ENCODE measurements at regions not wholly inside any gene's neighbourhood (a gene's known extent, or its start where the extent isn't known, plus 50 kb on each side); places are given as distances from the start of the nearest gene placed in this dataset.
"Not testable (repeated sequence)": the region's sequence is repeated elsewhere in the genome, so short reads cannot be mapped to it uniquely, and the experiment has no call there.

DNA sequence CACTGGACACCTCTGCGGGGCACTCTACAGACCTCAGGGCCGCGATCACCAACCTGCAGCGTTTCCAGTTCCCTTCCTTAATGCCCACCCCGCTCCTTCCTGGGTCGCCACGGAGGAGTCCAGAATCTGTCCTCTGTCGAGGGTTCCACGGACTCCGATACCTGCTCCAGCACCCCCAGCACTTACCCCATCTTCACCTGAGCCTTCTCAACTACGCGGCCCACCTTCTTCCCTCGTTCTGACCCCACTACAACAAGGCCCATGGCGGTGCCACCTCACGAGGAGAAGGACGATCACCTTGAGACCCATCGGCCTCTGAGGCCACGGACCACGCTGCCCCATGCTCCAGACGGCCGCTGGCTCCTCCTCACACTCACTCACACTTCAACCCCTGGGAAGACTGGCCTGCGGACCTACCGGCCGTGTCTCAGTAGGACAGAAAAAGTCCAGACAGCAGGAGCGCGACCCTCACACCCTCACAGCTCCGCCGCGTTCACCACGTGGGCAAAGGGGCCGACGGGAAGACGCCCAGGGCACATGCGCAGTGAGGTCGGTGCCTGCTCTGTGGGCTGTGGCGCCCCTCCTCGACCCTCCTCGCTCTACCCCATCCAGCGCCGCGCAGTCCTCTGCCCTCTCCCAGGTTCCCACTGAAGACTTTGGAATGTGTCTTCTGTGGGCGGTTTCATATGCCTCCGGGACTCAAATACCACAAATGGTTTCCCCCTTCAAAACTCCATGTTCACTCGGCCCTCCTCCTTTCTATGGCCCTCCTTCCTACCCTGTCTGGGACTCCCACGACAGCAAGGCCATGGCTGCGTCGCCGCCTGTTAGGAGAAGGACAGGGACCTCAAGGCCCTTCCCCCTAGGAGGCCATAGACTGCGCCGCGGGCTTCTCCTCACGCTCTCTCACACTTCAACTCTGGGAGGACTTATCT lies 193.9 kb upstream of the PHF14 start:
- ATAC-seq (ENCODE audit: insufficient read depth, low read depth) (no peak; the same call in 2 of the 3 replicates), DNase-seq (no peak)
- no peak overlapping the region for H3K4me2 ChIP-seq (ENCODE audit: insufficient read depth, low read length)
- H3K36me3 ChIP-seq (ENCODE audit: insufficient read depth, low read length), result no peaks in the 10 kb centered on the region
- H3K27me3 ChIP-seq (ENCODE audit: insufficient read depth, low read length, poor library complexity), result no peaks in the 10 kb centered on the region
- no peak overlapping the region for H3K9ac ChIP-seq (ENCODE audit: low read depth, low read length)
- no peaks in the 10 kb centered on the region for H3K9me3 ChIP-seq (ENCODE audit: insufficient read depth, low read length, severe bottlenecking)
- H3K4me1 ChIP-seq (ENCODE audit: insufficient read depth, low read length), result no peaks in the 10 kb centered on the region
- TF ChIP-seq, protein P1, sequence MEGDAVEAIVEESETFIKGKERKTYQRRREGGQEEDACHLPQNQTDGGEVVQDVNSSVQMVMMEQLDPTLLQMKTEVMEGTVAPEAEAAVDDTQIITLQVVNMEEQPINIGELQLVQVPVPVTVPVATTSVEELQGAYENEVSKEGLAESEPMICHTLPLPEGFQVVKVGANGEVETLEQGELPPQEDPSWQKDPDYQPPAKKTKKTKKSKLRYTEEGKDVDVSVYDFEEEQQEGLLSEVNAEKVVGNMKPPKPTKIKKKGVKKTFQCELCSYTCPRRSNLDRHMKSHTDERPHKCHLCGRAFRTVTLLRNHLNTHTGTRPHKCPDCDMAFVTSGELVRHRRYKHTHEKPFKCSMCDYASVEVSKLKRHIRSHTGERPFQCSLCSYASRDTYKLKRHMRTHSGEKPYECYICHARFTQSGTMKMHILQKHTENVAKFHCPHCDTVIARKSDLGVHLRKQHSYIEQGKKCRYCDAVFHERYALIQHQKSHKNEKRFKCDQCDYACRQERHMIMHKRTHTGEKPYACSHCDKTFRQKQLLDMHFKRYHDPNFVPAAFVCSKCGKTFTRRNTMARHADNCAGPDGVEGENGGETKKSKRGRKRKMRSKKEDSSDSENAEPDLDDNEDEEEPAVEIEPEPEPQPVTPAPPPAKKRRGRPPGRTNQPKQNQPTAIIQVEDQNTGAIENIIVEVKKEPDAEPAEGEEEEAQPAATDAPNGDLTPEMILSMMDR (IDR thresholded peaks at IDR 0.05; ENCODE audit: borderline replicate concordance, extremely low read depth, low read length, poor library complexity, severe bottlenecking), result no peak
- TF ChIP-seq EZH2 (IDR thresholded peaks at IDR 0.05; ENCODE audit: borderline replicate concordance, low read depth, low read length, severe bottlenecking), result no peak
- no peak overlapping the region for H3K4me3 ChIP-seq (ENCODE audit: low read depth in 1 of 2, low read length in 2 of 2)
- H3K27ac ChIP-seq (ENCODE audit: low read length), result no peak overlapping the region
- no peaks in the 10 kb centered on the region for H4K20me1 ChIP-seq (ENCODE audit: insufficient read depth, low read length)
- H2AFZ ChIP-seq (ENCODE audit: low read depth, low read length), result no peak overlapping the region
- H3K79me2 ChIP-seq (ENCODE audit: insufficient read depth, low read length), result no peaks in the 10 kb centered on the region

DNA sequence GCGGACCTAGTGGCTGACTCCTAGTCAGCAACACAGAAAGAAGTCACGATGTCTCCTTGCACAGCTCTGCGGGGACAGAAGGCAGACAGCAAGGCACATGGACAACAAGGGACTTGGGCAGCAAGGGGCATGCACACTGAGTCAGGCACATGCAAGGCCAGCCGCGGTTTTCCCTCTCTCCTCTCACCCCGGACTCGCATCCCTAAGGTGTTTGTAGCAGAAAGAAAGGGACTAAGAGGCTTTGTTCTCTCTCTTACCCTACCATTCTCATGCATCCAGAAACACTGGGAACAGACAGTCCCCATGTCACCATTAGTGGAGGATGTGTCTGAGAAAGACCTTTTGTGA lies 193.3 kb upstream of the PHF14 start:
- Histone ChIP-seq H3K4me3 (ENCODE audit: low read depth in 1 of 2, low read length in 2 of 2) (no peak overlapping the region), H3K9me3 (ENCODE audit: insufficient read depth, low read length, severe bottlenecking) (no peaks in the 10 kb centered on the region), H3K4me1 (ENCODE audit: insufficient read depth, low read length) (no peaks in the 10 kb centered on the region), H3K36me3 (ENCODE audit: insufficient read depth, low read length) (no peaks in the 10 kb centered on the region), H3K79me2 (ENCODE audit: insufficient read depth, low read length) (no peaks in the 10 kb centered on the region), H3K4me2 (ENCODE audit: insufficient read depth, low read length) (no peak overlapping the region), H2AFZ (ENCODE audit: low read depth, low read length) (no peak overlapping the region), H4K20me1 (ENCODE audit: insufficient read depth, low read length) (no peaks in the 10 kb centered on the region), H3K27me3 (ENCODE audit: insufficient read depth, low read length, poor library complexity) (no peaks in the 10 kb centered on the region), H3K9ac (ENCODE audit: low read depth, low read length) (no peak overlapping the region), H3K27ac (ENCODE audit: low read length) (no peak overlapping the region)
- DNase-seq (no peak), ATAC-seq (ENCODE audit: insufficient read depth, low read depth) (no peak)
- no peak for TF ChIP-seq EZH2 (IDR thresholded peaks at IDR 0.05; ENCODE audit: borderline replicate concordance, low read depth, low read length, severe bottlenecking)
- TF ChIP-seq, protein P1 (IDR thresholded peaks at IDR 0.05; ENCODE audit: borderline replicate concordance, extremely low read depth, low read length, poor library complexity, severe bottlenecking), result no peak

- not testable (repeated sequence) for H4K20me1 ChIP-seq (ENCODE audit: insufficient read depth, low read length); DNase-seq; H3K36me3 ChIP-seq (ENCODE audit: insufficient read depth, low read length); H3K4me3 ChIP-seq (ENCODE audit: low read depth in 1 of 2, low read length in 2 of 2); H3K27ac ChIP-seq (ENCODE audit: low read length); H2AFZ ChIP-seq (ENCODE audit: low read depth, low read length); H3K27me3 ChIP-seq (ENCODE audit: insufficient read depth, low read length, poor library complexity); H3K4me1 ChIP-seq (ENCODE audit: insufficient read depth, low read length); ATAC-seq (ENCODE audit: insufficient read depth, low read depth); H3K79me2 ChIP-seq (ENCODE audit: insufficient read depth, low read length); H3K9ac ChIP-seq (ENCODE audit: low read depth, low read length); H3K9me3 ChIP-seq (ENCODE audit: insufficient read depth, low read length, severe bottlenecking); H3K4me2 ChIP-seq (ENCODE audit: insufficient read depth, low read length)
These were observed 186.7 kb upstream of the PHF14 start for GRCh38 chr7:10786976-10787375.

GRCh38 chr7:10789170-10789569 lies 184.5 kb upstream of the PHF14 start:
- Histone ChIP-seq H3K9ac (ENCODE audit: low read depth, low read length) (no peak overlapping the region), H3K27me3 (ENCODE audit: insufficient read depth, low read length, poor library complexity) (no peaks in the 10 kb centered on the region), H3K36me3 (ENCODE audit: insufficient read depth, low read length) (no peaks in the 10 kb centered on the region), H3K4me1 (ENCODE audit: insufficient read depth, low read length) (no peaks in the 10 kb centered on the region), H3K4me3 (ENCODE audit: low read depth in 1 of 2, low read length in 2 of 2) (no peak overlapping the region), H3K4me2 (ENCODE audit: insufficient read depth, low read length) (no peak overlapping the region), H2AFZ (ENCODE audit: low read depth, low read length) (no peak overlapping the region), H3K27ac (ENCODE audit: low read length) (no peak overlapping the region), H4K20me1 (ENCODE audit: insufficient read depth, low read length) (no peaks in the 10 kb centered on the region), H3K9me3 (ENCODE audit: insufficient read depth, low read length, severe bottlenecking) (no peaks in the 10 kb centered on the region), H3K79me2 (ENCODE audit: insufficient read depth, low read length) (no peaks in the 10 kb centered on the region)
- no peak for DNase-seq
- ATAC-seq (ENCODE audit: insufficient read depth, low read depth), result no peak
- TF ChIP-seq EZH2 (IDR thresholded peaks at IDR 0.05; ENCODE audit: borderline replicate concordance, low read depth, low read length, severe bottlenecking), result no peak
- TF ChIP-seq, protein P1 (IDR thresholded peaks at IDR 0.05; ENCODE audit: borderline replicate concordance, extremely low read depth, low read length, poor library complexity, severe bottlenecking), result no peak
